ENCODE measurements at regions not wholly inside any gene's neighbourhood (a gene's known extent, or its start where the extent isn't known, plus 50 kb on each side); places are given as distances from the start of the nearest gene placed in this dataset.
"Not testable (repeated sequence)": the region's sequence is repeated elsewhere in the genome, so short reads cannot be mapped to it uniquely, and the experiment has no call there.

DNA sequence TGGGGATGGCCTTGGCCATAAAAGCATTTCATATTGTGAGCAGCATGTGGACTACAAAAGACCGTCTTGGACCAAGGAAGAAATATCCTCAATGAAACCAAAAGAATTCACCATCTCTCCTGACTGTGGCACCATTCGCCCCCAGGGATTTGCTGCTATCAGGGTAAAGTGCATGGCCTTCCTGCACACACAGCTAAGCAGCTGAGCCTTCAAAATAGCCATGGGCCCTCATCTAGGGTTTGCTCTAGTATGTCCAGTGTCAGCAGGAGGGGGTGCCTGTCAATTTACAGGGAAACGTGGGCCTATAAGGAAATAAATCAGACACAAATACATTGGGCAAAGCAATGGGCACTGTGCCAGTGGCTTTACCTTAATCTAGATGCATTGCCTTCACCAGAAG, 296.6 kb upstream of the NBPF12 start:
- TF ChIP-seq, protein P1, sequence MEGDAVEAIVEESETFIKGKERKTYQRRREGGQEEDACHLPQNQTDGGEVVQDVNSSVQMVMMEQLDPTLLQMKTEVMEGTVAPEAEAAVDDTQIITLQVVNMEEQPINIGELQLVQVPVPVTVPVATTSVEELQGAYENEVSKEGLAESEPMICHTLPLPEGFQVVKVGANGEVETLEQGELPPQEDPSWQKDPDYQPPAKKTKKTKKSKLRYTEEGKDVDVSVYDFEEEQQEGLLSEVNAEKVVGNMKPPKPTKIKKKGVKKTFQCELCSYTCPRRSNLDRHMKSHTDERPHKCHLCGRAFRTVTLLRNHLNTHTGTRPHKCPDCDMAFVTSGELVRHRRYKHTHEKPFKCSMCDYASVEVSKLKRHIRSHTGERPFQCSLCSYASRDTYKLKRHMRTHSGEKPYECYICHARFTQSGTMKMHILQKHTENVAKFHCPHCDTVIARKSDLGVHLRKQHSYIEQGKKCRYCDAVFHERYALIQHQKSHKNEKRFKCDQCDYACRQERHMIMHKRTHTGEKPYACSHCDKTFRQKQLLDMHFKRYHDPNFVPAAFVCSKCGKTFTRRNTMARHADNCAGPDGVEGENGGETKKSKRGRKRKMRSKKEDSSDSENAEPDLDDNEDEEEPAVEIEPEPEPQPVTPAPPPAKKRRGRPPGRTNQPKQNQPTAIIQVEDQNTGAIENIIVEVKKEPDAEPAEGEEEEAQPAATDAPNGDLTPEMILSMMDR (IDR thresholded peaks at IDR 0.05), result not testable (repeated sequence)
- not testable (repeated sequence) for TF ChIP-seq POLR2A (IDR thresholded peaks at IDR 0.05)
